ENCODE measurements at regions not wholly inside any gene's neighbourhood (a gene's known extent, or its start where the extent isn't known, plus 50 kb on each side); places are given as distances from the start of the nearest gene placed in this dataset.

DNA sequence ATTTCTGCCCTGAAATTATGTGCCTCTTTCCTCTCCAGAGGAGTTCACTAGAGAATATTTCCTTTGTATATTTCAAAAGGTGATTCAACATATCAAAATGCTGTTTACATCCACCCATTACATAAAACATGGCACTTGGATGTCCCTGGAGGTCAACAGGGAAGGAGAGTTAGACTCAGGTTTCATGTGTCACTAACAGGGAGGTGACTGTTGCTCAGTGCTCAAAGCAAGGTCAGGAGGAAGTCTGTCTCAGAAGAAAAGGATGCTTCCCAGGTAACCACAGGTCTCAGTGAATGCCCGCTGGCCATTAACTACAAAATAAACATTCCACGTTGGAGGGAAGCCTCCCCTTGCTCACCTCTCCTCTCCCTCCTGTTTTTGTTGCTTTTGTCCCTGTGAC, 198.6 kb downstream of the AXIN2 start:
- TF ChIP-seq, protein P1, sequence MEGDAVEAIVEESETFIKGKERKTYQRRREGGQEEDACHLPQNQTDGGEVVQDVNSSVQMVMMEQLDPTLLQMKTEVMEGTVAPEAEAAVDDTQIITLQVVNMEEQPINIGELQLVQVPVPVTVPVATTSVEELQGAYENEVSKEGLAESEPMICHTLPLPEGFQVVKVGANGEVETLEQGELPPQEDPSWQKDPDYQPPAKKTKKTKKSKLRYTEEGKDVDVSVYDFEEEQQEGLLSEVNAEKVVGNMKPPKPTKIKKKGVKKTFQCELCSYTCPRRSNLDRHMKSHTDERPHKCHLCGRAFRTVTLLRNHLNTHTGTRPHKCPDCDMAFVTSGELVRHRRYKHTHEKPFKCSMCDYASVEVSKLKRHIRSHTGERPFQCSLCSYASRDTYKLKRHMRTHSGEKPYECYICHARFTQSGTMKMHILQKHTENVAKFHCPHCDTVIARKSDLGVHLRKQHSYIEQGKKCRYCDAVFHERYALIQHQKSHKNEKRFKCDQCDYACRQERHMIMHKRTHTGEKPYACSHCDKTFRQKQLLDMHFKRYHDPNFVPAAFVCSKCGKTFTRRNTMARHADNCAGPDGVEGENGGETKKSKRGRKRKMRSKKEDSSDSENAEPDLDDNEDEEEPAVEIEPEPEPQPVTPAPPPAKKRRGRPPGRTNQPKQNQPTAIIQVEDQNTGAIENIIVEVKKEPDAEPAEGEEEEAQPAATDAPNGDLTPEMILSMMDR (IDR thresholded peaks at IDR 0.05) = no peak
- no peak for TF ChIP-seq POLR2A (IDR thresholded peaks at IDR 0.05)
